SKM-1 (cell line): ENCODE measurements at regions not wholly inside any gene's neighbourhood (a gene's known extent, or its start where the extent isn't known, plus 50 kb on each side); places are given as distances from the start of the nearest gene placed in this dataset.
A peak's percentile ranks its signal among the peaks of the same experiment; 100 is the strongest.
"Not testable (repeated sequence)": the region's sequence is repeated elsewhere in the genome, so short reads cannot be mapped to it uniquely, and the experiment has no call there.

ENCODE experiments used
- DNase-seq: peaks from one replicate; lab custom pipeline; 2025; ENCODE audit not compliant: unreplicated experiment; lab: John Stamatoyannopoulos, UW

DNA sequence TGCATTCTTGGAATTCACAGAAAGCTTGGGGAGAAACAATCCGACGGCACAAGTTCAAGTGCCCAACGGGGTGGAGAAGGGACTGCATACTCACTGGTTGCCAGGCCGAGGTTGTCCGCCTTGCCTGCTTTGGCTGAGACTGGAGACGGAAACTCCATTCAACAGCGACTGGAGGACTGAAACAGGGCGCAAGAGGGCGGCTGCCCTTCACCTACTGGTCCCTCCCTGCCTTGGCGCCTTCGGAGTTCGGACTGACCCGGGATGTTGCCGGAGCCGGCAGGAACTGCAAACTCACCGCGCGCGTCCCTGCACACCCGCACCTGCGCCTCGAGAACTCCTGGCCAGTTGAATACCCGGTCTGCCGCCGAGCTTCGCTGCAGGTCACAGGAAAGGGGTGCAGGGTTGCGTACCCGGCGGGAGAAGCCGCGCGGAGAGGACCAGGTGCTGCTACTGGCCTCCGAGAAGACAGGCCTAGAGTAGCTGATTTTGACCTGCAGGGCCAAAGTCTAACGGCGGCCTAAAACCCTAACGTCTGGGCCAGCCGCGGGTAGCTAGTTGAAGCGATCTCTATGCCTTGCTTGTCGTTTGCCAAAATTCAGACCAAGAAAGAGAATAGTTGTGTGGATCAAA is 132.9 kb downstream of the FAM72B start:
- not testable (repeated sequence) for DNase-seq

DNA sequence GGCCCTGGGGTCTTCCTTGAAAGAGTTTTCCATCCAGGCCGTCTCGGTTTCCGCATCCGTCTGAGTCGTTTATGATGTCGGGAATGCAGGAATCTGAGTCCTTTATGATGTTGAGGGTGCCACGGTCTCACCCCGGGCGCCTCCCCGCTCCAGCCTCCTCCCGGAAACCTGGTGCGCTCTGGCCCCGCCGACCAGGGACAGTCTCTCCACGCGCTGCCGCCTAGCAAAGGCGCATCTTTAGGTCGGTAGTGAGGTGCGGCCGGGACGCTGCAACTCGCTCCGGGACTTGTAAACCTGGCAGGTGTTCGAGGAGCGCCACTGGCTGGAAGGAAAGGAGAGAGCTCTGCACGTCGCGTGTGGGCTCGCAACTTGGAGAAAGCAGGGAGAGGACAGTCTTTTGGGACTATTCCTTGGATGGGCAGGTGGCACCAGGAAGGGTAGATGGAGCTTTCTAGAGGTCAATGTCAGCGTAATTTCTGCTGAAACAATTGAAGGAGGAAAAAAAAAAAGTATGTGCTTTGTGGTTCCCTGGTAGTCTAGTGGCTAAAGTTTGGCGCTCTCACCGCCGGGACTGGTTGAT is 132.0 kb downstream of the FAM72B start:
- DNase-seq = not testable (repeated sequence)

DNA sequence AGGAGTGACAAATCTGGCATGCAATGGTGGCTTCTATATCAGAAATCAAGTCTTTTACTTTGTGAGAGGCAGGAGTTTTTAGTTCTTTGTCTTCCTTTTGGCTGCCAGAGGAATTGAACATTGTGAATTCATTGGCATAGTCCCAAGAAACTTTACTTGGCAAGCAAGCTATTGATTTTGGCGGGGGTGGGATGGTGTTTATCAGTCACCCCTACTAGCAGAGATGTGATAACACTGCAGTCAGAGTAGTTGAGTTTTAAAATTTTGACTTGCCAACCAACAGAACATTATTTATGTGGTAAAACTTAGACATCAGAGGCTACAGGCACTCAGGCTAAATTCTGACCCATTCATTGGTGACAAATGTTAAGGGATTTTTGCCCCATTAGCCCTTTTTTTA is 129.2 kb downstream of the FAM72B start:
- not testable (repeated sequence) for DNase-seq

DNA sequence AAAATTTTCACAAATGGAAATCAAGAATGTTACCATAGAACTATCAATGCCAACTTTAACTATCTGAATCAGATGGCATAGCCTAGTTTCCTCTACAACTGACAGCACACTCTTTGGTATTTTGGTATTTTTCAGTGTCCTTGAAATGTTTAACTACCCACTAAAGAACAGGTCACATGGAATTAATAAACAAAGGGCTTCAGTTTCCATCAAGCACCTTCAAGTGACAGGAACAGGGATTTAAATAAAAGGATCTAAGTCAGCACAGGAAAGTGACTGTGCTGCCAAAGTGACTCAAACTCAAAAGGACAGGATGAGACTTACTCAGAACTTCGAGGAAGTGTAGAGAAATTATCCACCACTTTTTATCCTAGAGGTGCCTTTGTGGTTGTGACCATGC is 117.2 kb downstream of the FAM72B start:
- not testable (repeated sequence) for DNase-seq

DNA sequence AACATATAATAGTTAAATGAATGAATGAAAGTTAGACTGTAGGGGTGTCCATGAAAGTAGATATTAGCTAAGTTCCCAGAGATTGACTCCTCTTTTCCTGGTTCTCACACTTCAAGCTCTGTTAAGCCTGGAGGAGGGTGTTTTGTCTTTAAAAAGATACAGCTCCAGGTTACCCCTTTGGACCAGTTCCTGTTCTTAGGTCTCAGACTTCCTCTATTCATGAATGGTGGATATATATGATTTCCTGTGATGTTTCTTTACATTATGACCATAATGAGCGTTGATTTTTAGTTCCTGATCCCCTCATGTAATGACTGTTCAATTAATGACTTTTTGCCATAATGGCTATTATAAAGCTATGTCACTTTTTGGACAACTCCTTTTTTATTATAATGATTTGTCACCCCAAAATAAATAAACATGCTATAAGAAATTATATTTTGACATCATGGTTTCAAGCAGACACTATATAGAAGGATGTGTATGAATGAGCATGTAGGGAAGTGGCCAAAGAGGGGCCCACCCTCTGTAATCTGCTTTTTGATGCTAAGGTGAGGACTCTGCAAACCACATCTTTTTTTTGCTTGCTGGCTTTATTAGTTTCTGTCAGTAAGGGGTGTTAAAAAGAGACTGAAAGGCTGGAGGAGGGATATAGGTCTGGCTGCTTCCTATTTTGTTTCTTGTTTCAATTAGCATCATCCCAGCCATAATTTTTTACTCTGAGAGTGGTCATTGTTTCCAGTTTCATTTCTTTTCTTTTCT is 115.2 kb downstream of the FAM72B start:
- DNase-seq = not testable (repeated sequence)

DNA sequence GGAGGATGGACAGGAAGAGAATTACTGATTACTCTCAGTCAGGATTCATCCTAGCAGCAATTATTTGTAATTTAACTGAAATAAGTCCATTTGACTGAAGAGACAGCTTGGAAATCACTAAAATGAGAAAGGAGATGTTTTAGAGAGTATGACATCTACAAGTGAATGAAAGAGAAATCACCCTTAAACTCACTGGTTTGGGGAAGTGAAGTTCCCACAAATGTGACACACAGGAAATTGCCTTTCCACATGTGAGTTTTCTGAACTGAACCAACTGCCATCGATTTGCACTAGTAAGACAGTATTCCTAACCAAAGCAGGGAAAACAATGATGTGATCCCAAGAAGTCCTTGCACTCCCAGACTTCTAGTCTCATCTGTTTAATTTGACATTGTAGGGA is 110.3 kb downstream of the FAM72B start:
- not testable (repeated sequence) for DNase-seq

DNA sequence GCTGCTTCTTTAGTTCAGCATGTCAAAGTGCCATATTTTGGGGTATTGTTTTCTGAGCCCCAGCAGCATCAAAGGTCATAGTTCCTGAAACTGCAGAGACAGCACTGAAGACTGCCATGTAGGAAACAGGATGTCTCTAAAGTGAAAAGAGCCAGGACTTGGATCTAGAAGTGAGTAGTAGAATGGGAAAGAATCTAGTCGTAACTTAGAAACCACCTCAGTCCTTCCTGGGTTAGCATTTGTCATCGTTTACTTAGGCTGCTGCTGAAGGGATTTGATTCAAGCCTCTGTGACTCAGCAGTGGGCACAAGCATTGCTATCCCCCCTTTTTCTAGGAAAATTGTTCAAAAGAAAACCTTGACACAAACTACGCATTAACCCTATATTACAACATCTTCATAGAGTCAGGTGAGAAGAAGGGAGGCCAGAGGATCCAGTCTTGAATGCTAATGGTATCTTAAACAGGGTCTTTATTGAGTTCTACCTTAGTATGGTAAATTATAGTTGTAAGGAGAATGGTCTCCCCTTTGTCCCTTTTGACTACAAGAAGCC is 108.8 kb downstream of the FAM72B start:
- DNase-seq = not testable (repeated sequence)

DNA sequence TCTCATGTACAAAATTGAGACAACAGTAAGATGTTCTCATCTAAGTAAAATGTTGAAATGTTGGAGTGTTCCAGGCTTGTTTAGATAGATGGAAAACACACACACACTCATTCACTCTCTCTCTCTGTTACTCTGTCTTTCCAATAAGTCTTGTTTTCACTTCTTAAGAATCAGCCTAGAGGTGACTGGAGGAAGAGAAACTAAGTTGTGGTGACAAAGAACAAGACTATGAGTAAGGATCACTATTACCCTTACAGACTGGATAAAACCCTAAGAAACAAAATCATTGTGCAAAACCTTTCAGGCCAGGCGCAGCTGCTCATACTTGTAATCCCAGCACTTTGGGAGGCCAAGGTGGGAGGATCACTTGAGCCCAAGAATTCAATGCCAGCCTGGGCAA is 107.5 kb downstream of the FAM72B start:
- not testable (repeated sequence) for DNase-seq

DNA sequence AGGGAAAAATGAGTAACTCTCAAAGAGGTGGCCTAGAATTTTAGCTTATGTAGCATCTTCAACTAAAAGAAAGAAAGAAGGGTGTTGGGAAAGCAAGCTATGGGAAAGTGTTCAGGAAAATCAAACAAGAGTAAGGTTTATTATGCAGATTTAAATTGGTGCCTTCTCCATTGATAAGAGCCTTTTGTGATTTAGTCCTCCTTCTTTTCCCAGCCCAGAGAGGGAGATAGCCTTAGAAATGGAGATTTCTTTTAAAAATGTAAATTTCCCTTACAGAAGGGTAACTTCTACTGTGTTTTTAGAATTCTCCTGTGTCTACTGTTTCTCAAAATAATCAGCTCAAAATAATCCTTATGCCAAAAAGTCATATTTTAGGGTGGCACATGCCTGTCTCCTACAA is 104.5 kb downstream of the FAM72B start:
- not testable (repeated sequence) for DNase-seq

DNA sequence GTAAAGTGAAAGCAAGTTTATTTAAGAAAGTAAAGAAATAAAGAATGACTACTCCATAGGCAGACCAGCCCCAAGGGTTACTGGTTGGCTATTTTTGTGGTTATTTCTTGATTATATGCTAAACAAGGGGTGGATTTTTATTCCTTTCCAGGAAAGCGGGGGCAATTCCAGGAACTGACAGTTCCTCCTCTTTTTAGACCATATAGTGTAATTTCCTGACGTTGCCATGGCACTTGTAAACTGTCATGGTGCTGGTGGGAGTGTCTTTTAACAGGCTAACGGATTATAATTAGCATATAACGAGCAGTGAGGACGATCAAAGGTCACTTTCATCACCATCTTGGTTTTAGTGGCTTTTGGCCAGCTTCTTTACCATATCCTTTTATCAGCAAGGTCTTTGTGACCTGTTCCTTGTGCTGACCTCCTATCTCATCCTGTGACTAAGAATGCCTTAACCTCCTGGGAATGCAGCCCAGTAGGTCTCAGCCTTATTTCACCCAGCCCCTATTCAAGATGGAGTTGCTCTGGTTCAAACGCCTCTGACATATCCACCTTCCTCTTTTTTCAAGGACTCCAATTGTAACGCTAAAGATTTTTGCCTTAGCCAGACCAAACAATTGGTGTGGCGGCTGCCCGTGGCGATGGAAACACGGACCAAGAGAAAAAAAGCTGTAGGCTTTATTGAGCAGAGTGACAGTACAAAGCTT is 103.8 kb downstream of the FAM72B start:
- DNase-seq = not testable (repeated sequence)

DNA sequence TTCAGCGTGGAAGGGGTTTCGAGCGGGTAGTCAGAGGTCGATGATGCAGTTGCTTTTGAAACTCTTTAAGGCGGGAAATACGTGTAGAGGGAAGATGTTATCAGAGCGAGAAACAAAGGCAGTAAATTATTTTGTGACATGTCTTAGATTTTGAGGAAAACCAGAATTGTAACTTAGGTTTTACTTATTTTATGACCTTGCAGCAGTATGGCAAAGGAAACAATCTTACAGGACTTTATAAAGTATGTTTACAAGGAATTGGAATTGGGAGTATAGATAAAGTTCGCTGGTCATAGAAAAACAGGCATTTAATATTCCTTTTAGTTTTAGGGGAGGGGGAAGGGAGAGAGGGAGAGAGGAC is 103.3 kb downstream of the FAM72B start:
- not testable (repeated sequence) for DNase-seq

DNA sequence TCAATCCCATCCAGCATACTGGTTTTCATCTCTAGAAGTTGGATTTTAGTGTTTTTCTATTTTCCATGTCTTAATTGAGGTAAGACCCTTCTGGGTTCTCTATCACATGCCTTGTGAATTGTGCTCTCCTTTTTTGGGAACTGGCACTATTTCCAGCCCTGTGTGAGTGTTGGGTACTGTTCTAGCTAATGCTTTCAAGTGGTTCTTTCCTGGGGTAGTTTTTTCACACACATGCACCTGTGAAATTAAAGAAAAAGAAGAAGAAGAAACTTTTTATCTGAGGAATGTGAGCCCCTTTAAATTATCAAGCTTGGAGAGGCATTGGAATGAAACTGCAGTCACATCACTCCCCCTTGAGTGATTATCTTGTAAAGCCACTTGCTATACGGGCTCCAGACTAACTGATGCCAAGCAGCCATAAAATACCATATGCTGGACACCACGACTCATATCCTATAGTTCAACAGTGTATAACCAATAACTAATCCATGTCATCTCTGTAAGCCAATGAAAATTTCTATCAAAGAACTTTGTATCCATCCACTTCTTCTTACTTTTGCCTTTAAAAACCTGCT is 102.4 kb downstream of the FAM72B start:
- not testable (repeated sequence) for DNase-seq

DNA sequence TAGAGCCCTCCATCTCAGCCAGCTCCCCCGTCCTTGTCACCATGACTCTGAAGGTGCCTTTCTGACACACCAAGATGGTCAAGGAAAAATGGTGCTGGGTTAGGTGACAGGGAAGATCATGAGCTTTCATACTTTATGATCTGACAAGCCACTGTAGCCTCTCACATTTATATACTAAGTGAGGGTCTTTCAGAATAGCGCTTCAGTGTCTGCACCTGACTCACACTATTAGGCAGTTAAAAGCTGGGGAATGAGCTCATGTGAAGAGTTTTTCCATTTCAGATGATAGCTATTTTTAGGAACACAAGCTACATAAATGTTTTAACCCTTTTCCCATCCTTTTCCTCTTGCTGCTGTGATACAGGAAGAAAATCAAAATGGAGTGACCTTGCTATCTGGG is 101.1 kb downstream of the FAM72B start:
- DNase-seq = not testable (repeated sequence)

DNA sequence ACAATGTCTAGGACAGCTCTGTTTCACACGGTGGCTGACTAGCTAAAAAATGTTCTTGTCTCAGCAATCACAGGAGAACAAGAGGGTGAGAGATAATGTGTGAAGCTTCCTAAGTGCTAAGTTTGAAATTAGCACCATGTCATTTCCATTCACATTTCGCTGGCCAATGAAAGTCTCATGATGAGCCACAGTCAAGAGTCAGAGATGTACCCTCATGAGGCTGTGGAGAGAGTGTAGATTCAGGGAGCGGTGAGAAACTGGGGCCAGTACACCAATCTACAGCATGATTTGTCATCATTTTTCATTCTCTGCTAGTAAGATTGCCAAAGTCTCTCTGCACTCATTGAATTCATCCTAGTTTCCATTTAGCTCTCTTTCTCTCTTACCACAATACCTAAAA is 97.9 kb downstream of the FAM72B start:
- not testable (repeated sequence) for DNase-seq

DNA sequence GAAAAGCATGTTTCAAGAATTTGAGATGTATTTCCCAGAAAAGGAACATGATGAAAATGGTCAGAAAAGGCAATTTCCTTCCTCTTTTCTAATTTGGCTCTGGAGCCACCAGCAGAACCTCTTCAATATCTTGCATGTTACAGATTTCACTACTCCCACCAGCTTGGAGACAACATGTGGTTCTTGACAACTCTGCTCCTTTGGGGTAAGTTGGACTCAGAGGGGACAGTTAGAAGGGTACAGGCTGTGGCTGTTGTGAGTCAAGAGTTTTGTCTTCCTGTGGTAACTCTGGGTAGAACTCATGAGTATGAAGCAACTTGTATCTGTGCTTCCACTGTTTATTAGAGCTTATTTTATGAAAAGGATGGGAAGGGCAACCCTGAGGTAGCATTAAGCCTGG is 96.9 kb downstream of the FAM72B start:
- DNase-seq = not testable (repeated sequence)

DNA sequence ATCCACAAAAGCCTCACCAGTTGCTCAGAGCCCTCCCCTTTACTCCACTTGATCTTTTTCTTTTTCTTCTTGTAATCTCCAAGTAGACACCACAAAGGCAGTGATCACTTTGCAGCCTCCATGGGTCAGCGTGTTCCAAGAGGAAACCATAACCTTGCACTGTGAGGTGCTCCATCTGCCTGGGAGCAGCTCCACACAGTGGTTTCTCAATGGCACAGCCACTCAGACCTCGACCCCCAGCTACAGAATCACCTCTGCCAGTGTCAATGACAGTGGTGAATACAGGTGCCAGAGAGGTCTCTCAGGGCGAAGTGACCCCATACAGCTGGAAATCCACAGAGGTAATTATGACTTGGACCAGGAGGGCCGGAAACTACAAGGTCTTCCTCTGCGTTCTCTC is 95.6 kb downstream of the FAM72B start:
- not testable (repeated sequence) for DNase-seq

DNA sequence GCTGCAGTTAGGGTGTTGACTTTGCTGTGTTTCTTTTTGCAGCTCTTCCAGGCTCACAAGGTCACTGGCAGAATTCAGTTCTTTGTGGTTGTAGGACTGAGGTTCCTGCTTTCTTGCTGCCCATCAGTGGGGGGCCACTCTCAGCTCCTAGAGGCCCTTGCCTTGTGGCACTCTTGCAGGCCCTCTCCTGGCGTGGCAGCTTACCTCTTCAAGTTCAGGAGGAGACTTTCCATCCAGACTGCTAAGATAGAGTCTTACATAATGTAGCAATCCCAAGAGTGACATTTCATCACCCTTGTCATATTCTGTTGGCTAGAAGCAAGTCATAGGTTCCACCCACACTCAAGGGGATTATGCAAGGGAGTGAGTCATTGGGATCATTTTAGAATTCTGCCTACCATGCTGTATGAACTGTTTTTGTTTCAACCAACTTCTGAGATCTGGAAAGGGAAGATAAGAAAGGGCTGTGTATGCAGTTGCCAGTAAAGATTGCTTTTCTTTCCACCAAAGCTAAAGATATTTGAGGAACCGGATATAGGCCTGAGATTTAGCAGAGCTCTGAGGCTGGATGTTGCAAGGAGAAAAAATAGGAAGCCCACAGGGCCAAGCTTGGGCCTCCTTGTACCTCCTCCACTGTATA is 91.7 kb downstream of the FAM72B start:
- DNase-seq = peak; percentile 55

DNA sequence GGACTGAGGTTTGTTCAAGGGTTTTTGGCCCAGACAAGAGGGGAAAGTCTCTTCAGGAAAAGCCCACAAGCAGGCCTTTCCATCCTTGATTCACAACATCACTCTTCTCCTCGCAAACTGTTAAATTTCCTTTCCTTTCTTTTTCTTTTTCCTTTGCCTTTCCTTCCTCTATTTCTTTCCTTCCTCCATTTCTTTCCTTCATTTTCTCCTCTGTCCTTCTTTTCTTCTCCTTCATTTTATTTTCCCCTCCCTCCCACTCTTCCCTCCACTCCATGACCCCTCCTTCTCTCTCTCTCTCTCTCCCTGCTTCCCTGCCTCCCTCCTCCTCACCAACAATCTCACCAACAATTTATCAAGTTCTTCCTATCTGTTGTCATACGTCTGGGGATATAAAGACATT is 89.1 kb downstream of the FAM72B start:
- not testable (repeated sequence) for DNase-seq

DNA sequence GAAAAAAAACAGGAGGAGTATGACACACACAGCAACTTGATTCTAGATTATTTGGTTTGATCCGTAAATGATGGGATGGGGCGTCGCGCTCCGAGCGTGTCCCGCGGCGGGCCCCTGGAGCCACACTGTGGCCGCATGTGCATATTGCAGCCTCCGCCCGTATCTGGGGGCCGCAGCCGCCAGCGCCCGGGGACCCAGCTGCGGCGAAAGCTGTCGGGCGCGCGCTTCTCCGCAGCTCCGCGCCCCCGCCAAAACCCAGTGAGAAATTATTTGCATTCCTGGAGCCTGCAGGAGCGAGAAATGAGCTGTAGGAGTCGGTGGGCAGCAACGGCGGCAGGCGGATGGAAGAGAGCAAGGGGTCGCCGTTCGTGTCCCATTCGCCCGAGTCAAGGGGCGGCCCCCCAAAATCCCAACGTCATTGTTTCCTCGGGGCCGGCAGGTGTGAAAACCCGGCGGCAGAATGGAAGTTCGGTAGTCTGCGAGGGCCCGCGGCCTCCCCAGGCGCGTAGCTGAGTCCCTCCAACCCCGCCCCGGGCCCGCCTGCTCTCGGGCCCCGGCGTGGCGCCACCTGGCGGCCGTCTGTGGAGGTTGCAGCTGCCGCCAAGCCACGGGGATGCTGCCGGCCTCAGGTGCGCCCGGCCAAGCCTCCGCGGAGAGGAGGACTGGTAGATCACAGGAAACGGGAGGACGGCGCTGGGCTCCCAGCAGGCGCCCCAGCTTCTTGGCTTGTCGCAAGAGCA is 86.8 kb downstream of the FAM72B start:
- not testable (repeated sequence) for DNase-seq

DNA sequence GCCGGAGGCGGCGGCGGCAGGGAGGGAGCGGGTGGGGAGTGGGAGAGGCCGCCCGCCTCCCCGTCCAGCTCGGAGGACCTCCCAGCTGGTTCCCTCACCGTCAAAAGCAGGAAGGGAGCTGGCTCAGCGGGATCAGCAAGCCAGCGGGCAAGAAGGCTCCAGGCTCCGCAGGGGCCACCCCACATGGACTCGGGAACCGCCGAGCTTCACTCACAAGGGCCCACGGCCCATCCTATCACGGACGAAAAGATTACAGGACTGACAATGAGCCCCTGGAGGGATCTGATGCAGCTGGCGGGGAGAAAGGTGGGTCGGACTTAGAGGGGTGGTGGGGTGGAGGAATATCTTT is 86.3 kb downstream of the FAM72B start:
- DNase-seq = not testable (repeated sequence)
